ENCODE measurements at regions not wholly inside any gene's neighbourhood (a gene's known extent, or its start where the extent isn't known, plus 50 kb on each side); places are given as distances from the start of the nearest gene placed in this dataset.
A peak's percentile ranks its signal among the peaks of the same experiment; 100 is the strongest.

GRCh38 chr14:34350903-34351302 is 111.1 kb downstream of the SPTSSA start:
- DNase-seq (ENCODE audit: low read depth in 2 of 3, low spot score in 1 of 3): no peak

- no peak for DNase-seq (ENCODE audit: low read depth in 2 of 3, low spot score in 1 of 3)
Measured at GRCh38 chr14:34348592-34348991, 113.4 kb downstream of the SPTSSA start.

- no peak for DNase-seq (ENCODE audit: low read depth in 2 of 3, low spot score in 1 of 3)
Measured at GRCh38 chr14:34347683-34348082, 114.4 kb downstream of the SPTSSA start.

GRCh38 chr14:34345718-34346465 is 116.1 kb downstream of the SPTSSA start:
- no peak for DNase-seq (ENCODE audit: low read depth in 2 of 3, low spot score in 1 of 3)

GRCh38 chr14:34344318-34344717 is 117.7 kb downstream of the SPTSSA start:
- DNase-seq (ENCODE audit: low read depth in 2 of 3, low spot score in 1 of 3): no peak

- DNase-seq (ENCODE audit: low read depth in 2 of 3, low spot score in 1 of 3): no peak
Measured at GRCh38 chr14:34340025-34340625, 121.9 kb downstream of the SPTSSA start.

GRCh38 chr14:34338056-34338455 is 124.0 kb downstream of the SPTSSA start:
- no peak for DNase-seq (ENCODE audit: low read depth in 2 of 3, low spot score in 1 of 3)

- DNase-seq (ENCODE audit: low read depth in 2 of 3, low spot score in 1 of 3): no peak
Measured at GRCh38 chr14:34336501-34336900, 125.5 kb downstream of the SPTSSA start.

- DNase-seq (ENCODE audit: low read depth in 2 of 3, low spot score in 1 of 3): no peak
Measured at GRCh38 chr14:34335968-34336367, 126.1 kb downstream of the SPTSSA start.

- no peak for DNase-seq (ENCODE audit: low read depth in 2 of 3, low spot score in 1 of 3)
Measured at GRCh38 chr14:34334329-34334728, 127.7 kb downstream of the SPTSSA start.

- DNase-seq (ENCODE audit: low read depth in 2 of 3, low spot score in 1 of 3): peak; percentile 34 to 59 (median 41)
Measured at GRCh38 chr14:34331728-34332623, 130.1 kb downstream of the SPTSSA start.

- DNase-seq (ENCODE audit: low read depth in 2 of 3, low spot score in 1 of 3): no peak
Measured at GRCh38 chr14:34330846-34331245, 131.2 kb downstream of the SPTSSA start.

- DNase-seq (ENCODE audit: low read depth in 2 of 3, low spot score in 1 of 3): no peak
Measured at GRCh38 chr14:34329301-34329700, 132.7 kb downstream of the SPTSSA start.

GRCh38 chr14:34328178-34328577 is 133.9 kb downstream of the SPTSSA start:
- no peak for DNase-seq (ENCODE audit: low read depth in 2 of 3, low spot score in 1 of 3)

- DNase-seq (ENCODE audit: low read depth in 2 of 3, low spot score in 1 of 3): no peak
Measured at GRCh38 chr14:34325493-34325892, 136.5 kb downstream of the SPTSSA start.

- peak in 1 of 3 donors; percentile 38 for DNase-seq (ENCODE audit: low read depth in 2 of 3, low spot score in 1 of 3)
Measured at GRCh38 chr14:34324363-34324795, 137.7 kb downstream of the SPTSSA start.

GRCh38 chr14:34322940-34323418 is 139.1 kb downstream of the SPTSSA start:
- peak; percentile 44 to 73 (median 62) for DNase-seq (ENCODE audit: low read depth in 2 of 3, low spot score in 1 of 3)

GRCh38 chr14:34319140-34319539 is 142.9 kb downstream of the SPTSSA start:
- DNase-seq (ENCODE audit: low read depth in 2 of 3, low spot score in 1 of 3): no peak

- DNase-seq (ENCODE audit: low read depth in 2 of 3, low spot score in 1 of 3): no peak
Measured at GRCh38 chr14:34318014-34318413, 144.0 kb downstream of the SPTSSA start.

- DNase-seq (ENCODE audit: low read depth in 2 of 3, low spot score in 1 of 3): no peak
Measured at GRCh38 chr14:34310724-34311123, 151.3 kb downstream of the SPTSSA start.

GRCh38 chr14:34303811-34304210 is 158.2 kb downstream of the SPTSSA start:
- no peak for DNase-seq (ENCODE audit: low read depth in 2 of 3, low spot score in 1 of 3)

- no peak for DNase-seq (ENCODE audit: low read depth in 2 of 3, low spot score in 1 of 3)
Measured at GRCh38 chr14:34302654-34303053, 159.4 kb downstream of the SPTSSA start.

Measured in stimulated activated CD4-positive, alpha-beta T cell treated with anti-CD3 and anti-CD28 coated beads, Interleukin-12 subunit alpha, Interleukin-12 subunit beta, amount 100 ng/mL, for 48 hours (primary cell).